ENCODE measurements at regions not wholly inside any gene's neighbourhood (a gene's known extent, or its start where the extent isn't known, plus 50 kb on each side); places are given as distances from the start of the nearest gene placed in this dataset.

DNA sequence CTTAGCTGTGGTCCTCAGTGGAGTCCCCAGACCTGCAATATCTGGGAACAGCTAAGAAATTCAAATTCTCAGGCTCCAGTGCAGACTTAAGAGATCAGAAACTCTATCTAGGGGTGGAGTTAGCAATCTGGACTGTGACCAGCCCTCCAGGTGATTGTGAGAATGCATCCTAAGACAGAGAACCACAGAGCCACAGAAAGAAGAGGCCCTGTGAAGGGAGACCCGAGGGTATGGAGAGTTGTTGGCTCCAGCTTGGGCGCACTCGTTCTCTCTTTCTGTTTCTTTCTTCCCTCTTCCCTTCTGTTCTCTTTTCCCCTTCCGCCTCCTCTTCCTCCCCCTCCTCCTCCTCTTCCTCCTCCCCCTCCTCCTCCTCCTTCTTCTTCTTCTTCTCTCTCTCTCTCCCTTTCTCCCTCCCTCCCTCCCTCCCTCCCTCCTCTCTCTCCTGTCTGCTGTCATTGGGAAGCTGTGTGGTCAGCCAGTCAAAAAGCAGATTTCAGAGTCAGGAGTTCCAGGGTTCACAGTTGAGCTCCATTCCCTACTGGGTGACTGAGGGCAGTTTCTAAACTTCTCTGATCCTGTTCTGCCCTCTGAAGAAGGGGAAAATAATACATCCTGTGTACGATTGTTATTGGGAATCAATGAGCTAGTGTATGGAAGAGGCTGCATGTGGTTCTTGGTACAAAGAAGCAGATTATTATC is 62.1 kb upstream of the STEAP1B start:
- DNase-seq = no peak

DNA sequence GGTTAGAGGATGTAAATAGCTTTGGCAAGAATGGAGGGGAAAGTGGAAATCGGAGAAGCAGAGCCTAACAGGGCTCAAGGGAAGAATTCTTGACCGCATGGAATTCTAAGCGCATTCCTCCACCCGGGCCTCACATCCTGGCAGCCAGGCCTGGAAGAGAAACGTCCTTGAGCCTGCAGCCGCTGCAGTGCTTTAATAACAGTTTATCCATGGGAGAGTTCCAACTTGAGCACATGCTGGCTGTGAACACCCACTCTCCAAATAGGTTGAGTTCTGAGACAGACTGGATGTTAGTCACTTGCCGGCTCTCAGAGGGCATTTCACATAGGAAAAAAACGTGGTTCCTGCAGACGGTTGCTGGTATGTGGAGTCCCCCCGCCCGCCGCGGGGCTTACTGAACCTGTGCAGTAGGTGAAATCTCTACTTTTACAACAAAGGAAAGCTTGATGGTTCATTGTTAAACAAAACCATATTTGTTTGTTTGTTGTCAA is 61.4 kb upstream of the STEAP1B start:
- peak in 1 of 2 donors; percentile 21 for DNase-seq

DNA sequence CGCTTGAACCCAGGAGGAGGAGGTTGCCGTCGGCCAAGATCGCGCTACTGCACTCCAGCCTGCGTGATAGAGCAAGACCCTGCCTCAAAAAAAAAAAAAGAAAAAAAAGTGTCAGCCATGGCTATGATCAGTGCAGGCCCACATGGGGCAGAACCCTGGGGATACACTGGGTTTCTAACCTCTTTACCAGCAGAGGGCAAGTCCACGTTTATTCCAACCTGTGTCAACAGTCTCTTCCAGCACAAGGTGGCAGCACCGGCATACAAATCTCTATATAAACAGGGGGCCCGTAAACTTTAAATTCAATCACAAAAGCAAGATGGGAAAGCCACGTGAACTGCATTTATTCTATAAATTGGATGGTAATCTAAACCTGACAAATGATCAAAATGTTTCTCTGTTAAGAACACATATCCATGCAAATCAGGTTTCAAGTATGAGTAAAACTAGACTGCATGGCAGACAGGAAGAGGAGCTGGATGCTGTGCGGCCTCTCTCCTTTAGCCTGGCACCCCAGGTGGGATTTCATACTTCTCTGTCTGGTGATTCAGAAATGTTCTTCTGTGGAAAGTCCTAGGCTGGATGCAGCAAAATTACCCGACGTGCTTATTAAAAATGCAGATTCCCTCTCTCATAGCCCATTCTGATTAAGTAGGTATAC is 60.0 kb upstream of the STEAP1B start:
- DNase-seq = peak; percentile 46 to 74

DNA sequence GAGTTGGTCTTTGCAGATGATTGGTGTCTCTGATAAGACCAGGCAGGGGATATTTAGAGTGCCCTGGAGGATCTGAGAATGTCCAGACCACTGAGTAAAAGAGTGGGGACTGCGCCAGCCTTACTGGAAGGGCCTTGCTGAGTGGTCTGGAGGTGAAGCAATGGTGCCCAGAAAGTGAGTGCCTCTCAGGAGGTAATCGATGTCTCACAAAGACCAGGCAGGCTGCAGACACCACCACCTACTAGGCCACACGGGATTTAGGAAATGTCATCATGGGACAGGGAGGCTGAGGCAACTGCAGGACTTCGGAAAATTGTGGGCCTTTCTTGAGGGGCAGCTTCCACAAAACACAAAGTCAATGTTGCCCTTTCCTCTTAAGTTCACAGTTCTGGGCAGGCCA is 57.2 kb upstream of the STEAP1B start:
- DNase-seq = no peak

DNA sequence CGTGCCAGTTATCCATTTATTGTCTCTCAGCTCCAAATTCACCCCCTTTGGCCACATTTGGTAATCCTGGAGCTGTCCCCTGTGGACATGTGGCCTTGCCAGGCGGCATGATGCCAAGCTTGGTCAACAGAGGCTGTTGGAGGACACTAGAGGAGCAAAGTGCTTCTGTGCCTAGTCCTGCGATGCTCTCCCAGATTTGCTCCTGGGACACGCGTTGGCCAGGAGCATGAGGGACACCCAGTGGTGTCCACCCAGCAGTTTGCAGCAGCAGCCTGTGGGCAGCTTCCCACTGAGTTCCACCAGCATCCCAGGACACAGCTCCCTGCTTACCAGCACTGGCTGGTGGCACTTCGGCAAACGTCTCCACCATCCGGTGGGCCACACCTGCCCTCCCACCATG is 55.5 kb upstream of the STEAP1B start:
- no peak for DNase-seq

DNA sequence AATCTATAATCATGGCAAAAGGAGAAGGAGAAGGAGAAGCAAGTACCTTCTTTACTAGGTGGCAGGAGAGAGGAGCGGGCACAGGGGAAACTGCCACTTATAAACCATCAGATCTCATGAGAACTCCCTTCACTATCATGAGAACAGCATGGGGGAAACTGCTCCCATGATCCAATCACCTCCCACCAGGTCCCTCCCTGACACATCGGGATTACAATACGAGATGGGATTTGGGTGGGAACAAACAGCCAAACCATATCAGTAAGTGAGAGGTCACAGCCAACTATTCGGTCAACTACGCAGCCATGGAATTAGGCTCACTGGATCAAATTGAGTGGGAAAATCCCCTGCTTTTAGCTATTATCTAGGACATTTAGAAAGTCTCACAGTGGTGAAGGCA is 54.2 kb upstream of the STEAP1B start:
- no peak for DNase-seq

DNA sequence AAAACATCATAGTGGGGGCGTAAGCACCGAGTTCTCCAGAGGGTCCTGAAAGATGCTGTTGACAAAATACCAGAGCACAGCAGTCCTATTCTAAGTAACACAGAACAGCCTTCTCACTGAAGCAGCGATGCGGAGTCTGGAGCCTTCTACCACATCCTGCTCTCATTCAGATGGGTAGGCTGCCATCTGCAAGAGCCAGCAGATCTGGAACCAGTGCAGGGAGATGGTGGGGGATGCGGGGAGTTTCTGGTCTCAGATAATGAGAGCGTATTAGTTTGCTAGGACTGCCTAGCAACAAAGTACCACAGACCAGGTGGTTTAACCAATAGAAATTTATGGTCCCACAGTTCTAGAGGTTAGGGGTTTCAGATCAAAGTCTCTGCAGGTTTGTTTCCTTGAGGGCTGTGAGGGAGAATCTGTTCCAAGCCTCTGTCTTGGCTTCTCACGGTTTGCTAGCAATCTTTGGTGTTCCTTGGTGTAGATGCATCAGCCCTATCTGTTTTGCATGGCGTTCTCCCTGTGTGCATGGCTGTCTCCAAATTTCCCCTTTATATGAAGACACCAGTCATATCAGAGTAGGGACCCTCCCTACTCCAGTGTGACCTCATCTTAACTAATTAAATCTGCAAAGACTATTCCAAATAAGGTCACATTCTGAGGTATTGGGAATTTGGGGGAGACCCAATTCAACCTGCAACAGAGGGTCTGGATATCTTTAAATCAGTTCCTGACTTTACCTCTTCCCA is 52.0 kb upstream of the STEAP1B start:
- DNase-seq = no peak

DNA sequence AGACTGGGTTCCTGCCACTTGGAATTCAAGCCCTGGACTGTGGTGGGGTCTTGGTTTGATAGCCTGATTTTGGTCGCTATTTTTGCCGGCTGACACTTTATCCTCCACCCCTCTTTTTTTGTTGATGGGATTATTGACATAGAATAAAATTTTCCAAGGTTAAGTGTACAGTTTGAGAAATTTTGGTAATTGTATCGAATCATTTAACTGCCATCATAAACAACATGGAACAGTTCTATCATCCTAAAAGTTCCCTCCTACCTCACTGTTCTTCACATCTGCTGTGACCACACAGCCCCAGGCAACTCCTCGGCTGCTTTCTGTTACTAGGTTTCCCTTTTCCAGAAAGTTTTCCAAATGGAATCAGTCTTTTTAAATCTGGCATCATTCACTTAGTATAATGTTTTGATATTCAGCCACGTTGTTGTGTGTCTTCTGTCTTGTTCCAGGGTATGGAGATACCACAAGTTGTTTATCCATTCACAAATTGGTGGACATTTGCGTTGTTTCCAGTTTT is 50.6 kb upstream of the STEAP1B start:
- no peak for DNase-seq

DNA sequence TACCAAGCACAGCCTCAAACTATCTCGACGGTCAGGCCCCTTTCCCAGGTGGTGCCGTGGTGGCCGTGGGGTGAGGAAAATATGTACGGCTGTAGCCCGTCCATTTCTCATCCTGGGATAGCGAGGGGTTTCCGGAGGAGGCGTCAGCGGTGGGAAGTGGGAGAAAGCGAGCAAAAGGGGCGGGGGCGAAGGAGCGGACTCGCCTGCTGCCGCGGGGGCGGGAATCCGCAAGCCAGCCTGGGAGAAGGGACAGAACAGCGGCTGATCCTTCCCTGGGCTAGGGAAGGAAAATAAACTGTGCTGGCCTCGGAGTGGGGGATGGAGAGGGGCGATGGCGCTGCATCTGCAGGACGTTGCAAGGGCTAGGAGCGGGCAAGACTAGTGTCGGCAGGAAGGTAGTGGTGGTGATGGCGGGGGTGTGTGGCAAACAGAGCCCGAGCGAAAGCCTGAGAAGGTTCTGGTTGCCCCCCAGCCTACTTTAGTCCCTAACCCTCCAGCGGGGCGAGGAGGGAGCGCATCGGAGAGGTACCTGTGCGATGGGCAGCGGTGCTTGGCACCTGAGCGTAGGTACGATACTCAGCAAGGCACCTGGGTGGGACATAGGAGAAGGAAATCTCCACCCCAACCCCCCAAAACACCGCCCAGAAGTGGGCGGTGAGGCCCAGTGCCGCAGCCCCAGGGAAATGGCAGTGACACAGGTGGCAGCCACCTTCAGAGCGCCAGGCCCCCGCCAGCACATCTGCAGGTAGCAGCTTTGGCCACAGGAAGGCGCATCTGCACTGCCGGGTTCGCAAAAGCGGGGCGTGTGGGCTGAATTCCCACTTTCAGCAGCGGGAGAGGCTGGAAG is 49.9 kb upstream of the STEAP1B start:
- DNase-seq = no peak
